Fibroblast of the aortic adventitia (primary cell): ENCODE measurements at regions not wholly inside any gene's neighbourhood (a gene's known extent, or its start where the extent isn't known, plus 50 kb on each side); places are given as distances from the start of the nearest gene placed in this dataset.
"Not testable (repeated sequence)": the region's sequence is repeated elsewhere in the genome, so short reads cannot be mapped to it uniquely, and the experiment has no call there.

Source experiments
- DNase-seq: peaks from one replicate; pipeline ENCODE4 v3.0.0-alpha.2; 2010; ENCODE audit warnings: low read depth
- H3K4me3 ChIP-seq: 2 replicates; pipeline ENCODE4 v1.5.1; 2011; ENCODE audit warnings: low read depth, mild to moderate bottlenecking, control low read depth, low read length, moderate library complexity

DNA sequence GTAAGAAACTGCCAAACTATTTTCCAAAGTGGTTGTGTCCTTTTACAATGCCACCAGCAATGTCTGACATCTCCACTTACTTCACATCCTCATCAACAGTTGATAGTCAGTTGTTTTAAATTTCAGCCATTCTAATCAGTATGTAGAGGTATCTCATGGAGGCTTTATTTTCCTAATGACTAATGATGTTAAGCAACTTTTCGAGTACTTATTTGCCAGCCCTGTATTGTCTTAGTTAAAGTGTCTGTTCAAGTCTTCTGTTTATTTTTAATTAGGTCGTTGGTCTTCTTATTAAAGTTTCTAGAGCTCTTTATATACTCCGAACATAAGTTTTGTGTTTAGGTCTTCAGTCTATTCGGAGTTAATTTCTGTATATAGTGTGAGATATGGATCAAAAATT, 54.9 kb upstream of the NBPF12 start:
- DNase-seq, H3K4me3 ChIP-seq: not testable (repeated sequence)

DNA sequence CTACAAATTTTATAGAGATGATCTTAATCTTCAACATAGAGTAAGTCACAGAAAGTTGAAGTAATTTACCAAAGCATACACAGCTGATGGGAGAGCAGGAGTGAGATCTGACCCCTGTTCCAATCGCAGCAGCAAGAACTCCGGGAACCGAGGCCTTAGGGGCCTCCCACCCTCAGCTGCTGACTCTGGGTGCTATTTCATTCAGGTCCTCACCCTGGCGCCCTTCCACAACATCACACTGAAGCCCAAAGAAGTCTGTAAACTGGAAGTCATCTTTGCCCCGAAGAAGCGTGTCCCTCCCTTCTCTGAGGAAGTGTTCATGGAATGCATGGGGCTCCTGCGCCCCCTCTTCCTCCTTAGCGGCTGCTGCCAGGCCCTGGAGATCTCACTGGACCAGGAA, 57.0 kb upstream of the NBPF12 start:
- not testable (repeated sequence) for DNase-seq, H3K4me3 ChIP-seq

DNA sequence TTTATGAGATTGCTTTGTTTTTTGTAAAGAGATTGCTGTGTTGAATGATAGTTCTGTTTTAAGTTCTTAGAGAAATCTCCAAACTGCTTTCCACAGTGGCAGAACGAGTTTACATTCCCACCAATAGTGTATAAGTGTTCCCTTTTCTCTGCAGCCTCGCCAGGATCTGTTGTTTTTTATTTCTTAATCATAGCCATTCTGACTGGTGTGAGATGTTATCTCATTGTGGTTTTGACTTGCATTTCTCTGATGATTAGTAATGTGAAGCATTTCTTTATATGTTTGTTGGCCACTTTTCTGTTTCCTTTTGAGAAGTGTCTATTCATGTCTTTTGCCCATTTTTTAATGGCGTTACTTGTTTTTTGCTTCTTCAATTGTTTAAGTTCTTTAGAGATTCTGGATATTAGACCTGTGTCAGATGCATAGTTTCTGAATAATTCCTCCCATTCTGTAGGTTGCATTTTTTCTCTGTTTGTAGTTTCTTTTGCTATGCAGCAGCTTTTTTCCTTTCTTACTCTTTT, 74.3 kb upstream of the NBPF12 start:
- not testable (repeated sequence) for DNase-seq, H3K4me3 ChIP-seq

DNA sequence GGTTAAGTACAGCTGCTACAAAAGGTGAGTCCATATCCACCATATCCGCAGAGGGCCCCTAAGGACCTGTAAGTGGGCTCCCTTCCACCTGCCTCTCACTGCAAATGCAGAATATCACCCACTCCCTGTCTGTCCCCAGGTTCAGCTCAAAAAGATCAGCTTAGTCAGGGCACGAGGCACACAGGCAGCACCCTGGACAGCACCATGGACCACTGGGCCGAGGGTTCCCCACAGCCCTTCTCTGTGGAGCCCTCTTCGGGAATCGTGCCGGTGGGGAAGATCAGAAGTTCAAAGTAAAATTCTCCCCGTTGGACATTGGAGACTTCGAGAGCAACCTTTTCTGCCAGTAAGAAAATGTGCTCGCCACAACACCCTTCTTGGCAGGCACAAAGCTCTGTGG, 85.0 kb upstream of the NBPF12 start:
- not testable (repeated sequence) for H3K4me3 ChIP-seq, DNase-seq

DNA sequence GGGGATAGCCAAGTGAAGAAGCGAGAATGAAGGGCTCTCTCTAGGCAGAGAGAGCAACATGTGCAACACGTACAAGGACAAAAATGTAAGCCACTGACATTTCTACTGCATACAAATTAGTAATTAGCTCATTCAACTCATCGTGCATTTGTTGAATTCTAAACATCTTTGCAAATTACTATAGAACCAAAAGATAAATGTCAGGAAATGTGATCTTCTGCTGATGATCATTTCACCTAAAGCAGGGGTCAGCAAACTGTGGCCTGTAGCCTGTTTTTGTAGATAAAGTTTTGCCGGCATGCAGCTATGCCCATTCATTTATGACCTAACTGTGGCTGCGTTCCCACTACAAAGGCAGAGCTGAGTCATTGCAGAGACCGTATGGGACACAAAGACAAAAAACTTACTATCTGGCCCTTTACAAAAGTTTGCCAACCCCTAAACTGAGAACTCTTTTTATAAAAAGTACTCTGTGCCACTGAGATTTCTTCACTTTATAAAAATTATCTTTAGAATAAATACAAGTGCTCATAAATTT, 87.7 kb upstream of the NBPF12 start:
- DNase-seq, H3K4me3 ChIP-seq: not testable (repeated sequence)

DNA sequence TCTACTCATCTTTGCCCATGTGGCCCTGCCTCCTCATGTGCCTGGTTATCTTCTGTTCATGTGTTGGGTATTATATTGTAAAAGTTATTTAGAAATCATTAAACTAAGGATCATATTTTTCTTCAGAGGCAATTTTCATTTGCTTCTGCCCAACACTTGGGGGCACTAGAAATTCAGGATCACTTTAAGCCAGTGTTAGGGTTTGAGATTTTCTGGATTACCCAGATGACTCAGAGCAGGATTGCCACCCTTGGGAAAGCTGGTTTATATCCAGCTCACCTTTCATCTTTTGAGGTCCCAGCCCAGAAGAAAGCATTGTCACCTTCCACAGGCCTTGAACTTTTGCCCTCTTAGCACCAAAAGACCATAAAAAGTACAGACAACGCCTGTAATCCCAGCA, 99.4 kb upstream of the NBPF12 start:
- not testable (repeated sequence) for H3K4me3 ChIP-seq, DNase-seq

DNA sequence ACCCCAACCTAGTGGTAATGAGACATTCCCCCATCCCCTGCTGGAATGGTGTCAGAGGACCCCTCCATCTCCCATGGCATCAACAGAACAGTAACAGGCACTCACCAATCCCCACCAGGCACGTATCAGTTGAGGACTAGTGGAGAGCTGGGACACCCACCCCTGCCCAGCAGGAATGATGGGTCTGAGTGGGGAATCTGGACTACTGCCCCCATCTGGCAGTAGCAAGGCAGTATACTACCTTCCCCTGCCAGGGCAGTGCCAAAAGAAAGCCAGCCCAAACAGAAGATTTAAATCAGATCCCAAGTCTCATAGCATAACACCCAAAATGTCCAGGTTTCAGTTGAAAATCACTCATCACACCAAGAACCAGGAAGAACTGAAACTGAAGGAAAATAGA, 111.2 kb upstream of the NBPF12 start:
- DNase-seq, H3K4me3 ChIP-seq: not testable (repeated sequence)

DNA sequence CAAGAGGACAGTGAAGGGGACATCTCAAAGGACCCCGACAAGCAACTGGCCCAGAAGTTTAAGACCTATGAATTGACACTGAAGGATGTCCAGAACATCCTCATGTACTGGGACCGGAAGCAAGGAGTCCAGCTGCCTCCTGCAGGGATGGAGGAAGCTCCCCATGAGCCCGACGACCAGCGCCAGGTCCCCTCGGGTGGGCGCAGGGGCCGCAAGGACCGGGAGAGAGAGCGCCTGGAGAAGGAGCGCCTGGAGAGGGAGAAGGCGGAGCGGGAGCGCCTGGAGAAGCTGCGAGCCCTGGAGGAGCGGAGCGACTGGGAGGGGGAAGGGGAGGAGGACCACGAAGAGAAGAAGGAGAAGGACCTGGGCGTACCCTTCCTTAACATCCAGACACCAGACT, 143.9 kb upstream of the NBPF12 start:
- H3K4me3 ChIP-seq, DNase-seq: not testable (repeated sequence)

DNA sequence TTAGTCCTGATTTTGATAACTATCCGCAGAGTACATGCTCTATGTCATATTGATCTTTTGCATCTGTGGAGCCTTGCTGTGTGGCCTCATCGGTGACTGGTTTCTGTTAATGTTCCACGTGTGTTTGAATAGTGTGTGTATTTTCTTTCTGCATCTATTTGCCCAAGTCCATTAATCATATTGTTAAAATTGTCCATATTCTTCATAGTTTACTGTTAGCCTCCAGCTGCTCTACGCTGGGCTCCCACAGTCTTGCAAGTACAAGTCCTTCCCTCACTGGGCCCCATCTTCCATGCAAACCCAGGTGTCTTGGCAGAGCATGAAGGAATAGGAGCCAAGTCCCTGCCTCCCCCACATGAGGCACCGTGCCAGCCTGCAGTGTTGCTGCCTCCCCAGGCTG, 145.4 kb upstream of the NBPF12 start:
- not testable (repeated sequence) for H3K4me3 ChIP-seq, DNase-seq

DNA sequence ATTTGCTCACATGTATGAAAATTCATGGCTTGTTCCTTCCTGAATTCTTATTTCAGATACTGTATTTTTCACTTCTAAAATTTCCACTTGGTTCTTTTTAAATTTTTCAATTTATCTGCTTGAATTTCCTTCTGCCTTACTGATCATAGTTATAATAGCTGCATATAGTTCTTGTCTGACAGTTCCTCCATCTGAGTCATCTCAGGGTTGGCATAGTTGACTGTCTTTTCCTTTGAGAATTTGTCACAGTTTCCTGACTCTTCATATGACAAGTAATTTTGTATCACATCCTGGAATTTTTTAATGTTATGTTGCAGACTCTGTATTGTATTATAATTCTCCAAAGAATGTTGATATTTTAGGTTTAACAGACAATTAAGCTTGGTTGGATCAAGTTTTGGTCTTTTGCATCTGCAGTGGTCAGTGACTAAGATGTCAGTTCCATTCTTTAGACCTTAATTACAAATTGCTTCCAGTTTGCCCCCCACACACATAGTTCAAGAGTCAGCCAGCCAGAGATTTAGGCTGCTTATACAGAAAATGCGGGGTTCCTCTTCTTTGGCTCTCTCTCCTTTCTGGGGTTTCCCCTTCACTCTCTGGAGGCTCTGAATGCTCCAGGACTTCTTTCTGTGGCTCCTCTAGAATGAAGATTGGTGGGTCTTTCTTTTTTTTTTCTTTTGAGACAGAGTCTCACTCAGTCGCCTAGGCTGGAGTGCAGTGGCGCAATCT, 153.7 kb upstream of the NBPF12 start:
- DNase-seq, H3K4me3 ChIP-seq: not testable (repeated sequence)

DNA sequence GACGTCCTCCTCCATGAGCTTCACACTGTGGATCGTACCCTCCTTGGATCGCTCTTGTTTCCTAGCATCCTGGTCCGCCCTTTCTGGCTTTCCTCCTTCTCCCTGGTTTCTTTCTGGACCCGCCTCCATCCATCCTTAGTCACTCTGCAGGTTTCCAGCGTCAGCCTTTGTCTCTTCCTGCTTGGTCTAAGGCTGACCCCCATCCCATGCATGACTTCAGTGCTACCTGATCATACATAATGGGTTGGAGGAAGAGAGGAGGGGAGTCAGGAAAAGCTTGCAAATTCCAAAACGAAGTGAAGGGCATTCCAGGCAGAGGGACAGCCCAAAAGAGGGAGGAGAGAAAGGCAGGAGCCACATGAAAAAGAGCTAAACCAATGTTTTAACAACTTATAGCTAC, 156.9 kb upstream of the NBPF12 start:
- not testable (repeated sequence) for DNase-seq, H3K4me3 ChIP-seq

DNA sequence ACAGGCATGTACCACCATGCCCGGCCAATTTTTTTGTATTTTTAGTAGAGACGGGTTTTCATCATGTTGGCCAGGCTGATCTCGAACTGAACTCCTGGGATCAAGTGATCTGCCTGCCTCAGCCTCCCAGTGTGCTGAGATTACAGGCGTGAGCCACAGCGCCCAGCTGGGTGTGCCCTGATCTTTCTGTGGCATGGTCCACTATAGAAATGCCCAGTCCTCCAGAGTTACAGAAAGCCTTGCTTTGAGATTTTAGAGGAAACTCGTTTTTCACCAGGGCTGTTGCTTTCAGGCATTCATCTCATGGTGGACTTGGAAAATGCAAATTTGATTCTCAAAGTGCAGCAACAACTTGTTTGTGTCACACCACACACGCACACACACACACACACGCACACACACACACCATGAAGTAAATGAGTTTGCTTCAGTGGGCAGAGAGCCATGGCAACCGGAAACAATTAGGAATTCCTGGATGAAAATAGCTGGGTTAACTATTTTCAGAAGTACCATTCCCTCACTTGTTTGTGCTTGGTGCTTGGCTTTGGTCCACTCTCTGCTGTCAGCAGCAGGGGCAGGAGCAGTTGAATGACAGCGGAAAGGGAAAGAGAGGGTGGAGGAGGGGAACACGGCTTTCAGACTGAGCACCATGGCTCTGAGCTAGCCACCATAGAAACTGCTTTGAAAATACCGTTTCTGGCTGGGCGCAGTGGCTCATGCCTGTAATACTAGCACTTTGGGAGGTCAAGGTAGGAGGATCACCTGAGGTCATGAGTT, 160.1 kb upstream of the NBPF12 start:
- H3K4me3 ChIP-seq, result not testable (repeated sequence)
- DNase-seq, result peak; percentile 10

DNA sequence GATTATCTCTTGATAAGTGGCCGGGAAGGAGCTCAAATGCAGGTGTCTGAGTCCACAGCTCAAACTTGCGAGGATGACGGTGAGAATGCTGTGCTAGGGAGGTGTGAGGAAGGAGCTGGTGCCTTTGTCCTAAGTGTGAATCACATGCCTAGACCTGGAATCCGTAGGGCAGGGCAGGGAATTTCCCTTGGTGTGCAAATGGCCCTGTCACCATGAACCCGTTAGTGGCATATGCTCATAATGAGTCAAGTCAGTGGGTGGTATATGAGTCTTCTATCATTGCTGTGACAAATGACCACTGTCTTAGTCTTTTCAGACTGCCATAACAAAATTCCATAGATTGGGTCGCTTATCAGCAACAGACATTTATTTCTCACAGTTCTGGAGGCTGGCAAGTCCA, 163.1 kb upstream of the NBPF12 start:
- not testable (repeated sequence) for DNase-seq, H3K4me3 ChIP-seq

DNA sequence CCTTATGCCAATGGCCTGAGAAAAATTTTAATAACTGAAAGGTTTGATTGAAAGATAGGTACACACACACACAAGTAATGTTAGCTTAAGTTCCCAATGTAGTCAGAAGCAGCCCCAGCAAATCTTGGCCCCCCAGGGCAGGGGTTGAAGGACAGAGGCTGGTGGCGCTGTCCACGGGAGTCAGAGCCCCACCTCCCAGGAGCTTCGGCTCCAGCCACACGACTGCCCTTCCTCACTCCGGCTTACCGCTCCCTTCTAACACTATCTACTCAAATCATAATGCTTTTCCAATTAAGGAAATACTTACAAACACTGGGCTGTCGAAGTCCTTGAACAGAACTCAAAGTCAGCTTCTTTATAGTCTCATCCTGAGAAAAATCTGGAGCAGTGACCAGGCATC, 163.9 kb upstream of the NBPF12 start:
- H3K4me3 ChIP-seq, DNase-seq: not testable (repeated sequence)

DNA sequence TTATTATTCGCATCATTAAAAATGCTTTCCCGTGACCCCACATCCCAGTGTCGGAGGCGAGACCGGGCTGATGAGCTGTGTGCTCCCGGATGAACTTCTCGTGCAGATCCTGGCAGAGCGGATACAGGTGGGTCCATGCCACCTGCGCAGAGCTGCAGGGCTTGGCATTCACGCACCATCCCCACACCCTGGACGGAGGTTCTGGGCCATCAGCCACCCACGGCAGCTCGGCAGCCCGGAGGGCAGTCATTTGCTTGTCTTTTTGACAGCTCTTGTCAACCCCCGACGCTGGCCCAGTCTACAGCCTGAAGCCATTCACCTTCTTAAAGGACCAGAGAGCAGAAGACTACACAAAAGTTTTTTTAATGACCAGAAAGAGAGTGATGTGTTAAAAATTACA, 166.7 kb upstream of the NBPF12 start:
- DNase-seq, H3K4me3 ChIP-seq: not testable (repeated sequence)

DNA sequence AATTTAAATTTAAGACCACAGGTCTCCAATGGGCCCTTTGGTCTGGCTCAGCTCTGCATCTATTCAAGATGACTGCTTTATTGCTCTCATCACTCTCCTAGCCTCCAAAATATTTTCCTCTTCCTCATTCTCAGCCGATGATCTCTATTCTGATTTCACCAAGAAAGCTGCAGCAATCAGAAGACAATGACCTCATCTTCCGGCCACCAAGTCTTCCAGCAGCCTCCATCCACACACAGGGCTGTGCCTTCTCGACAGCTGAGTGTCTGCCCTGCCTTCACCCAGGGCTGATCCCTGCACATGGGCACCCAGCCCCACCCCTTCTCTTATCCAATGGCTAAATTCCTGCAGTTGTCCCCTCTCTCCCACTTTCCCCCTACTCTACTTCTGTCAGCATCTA, 167.1 kb upstream of the NBPF12 start:
- not testable (repeated sequence) for DNase-seq, H3K4me3 ChIP-seq

DNA sequence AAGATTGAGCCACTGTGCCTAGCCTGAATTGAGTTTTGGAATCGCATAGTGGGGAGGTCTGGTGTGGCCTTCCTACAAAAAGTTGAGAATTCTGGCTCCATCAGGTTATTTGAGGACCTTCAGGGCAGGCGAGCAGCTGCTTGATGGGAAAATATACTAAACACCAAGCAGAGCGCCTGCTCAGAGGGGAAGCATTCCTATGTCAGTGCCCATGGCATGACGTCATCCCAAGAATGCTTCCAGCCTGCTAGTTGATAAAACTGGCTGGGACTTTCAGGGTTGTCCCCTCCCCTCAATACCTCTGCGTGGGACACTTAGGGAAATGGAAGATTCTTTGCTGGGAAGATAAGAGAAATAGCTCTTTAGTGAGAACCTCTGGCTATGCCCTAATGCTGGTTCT, 174.9 kb upstream of the NBPF12 start:
- DNase-seq, H3K4me3 ChIP-seq: not testable (repeated sequence)

DNA sequence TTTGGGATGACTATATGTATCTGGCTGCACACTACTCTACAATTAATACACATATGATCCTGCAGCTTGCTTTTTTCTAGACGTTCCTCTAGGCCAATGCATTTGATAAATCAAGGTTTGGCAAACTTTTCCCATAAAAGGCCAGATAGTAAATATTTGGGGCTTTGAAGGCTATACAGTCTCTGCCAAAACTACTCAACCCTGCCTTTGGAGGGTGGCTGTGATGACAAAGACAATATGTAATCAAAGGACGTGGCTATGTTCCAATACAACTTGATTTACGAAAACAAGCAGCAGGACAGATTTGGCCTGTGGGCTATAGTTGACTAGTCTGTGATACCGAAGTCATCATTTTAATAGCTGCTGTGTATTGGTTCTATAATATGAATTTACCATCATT, 181.3 kb upstream of the NBPF12 start:
- H3K4me3 ChIP-seq, result not testable (repeated sequence)

DNA sequence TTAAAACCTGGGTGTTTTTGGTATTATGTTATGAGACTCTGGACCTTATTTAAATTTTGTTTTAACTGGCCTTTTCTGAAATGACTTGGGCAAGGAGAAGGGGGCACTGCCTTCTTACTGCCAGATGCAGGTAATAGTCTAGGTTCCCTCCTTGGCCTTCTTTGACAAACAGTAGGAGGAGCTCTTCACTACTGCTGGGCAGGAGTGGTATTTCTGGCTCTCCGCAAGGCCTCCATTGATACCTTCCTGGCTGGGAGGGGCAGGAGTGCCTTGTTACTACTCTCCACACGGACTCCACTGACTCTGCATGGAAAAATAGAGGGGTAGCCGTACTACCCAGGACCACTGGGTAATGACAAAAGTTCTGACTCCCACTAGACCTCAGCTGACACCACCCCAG, 189.4 kb upstream of the NBPF12 start:
- H3K4me3 ChIP-seq, DNase-seq: not testable (repeated sequence)

More for the DNA sequence above, 181.3 kb upstream of the NBPF12 start:
- DNase-seq, result not testable (repeated sequence)
